PC-3 (cell line): ENCODE measurements at regions not wholly inside any gene's neighbourhood (a gene's known extent, or its start where the extent isn't known, plus 50 kb on each side); places are given as distances from the start of the nearest gene placed in this dataset.
A peak's percentile ranks its signal among the peaks of the same experiment; 100 is the strongest.

Experiments
- ATAC-seq: fragments of 200-7000 bp; cut with Tn5 transposase; 2 replicates; pipeline ENCODE4 v1.9.1; 2020; ENCODE audit warnings: mild to moderate bottlenecking, moderate library complexity
- BruUV-seq: library from RNA; stranded (reverse); fragments of 400-500 nt; replicated peaks from 2 replicates; lab custom pipeline; 2021; lab: Mats Ljungman, UMichigan
- CTCF ChIA-PET: fragments of 300-600 bp; sonication (Branson Sonifier 250); formaldehyde crosslinking; loops from one replicate; lab custom pipeline; 2022; ENCODE audit warnings: antibody characterized with exemption; lab: Charles Lee
- POLR2A ChIA-PET: fragments of 300-600 bp; sonication (Branson Sonifier 250); formaldehyde crosslinking; loops from one replicate; lab custom pipeline; 2022; ENCODE audit warnings: antibody characterized with exemption; ENCODE audit not compliant: unreplicated experiment; lab: Charles Lee
- DNase-seq: peaks from one replicate; pipeline ENCODE4 v3.0.0-alpha.2; 2015
- H2AFZ ChIP-seq: fragments of 300-600 bp; sonication (generic); 2 replicates; pipeline ENCODE4 v1.6.0; 2016; ENCODE audit warnings: antibody characterized with exemption, low read length
- H3F3A ChIP-seq: fragments of 300-600 bp; sonication (generic); one replicate; pipeline ENCODE4 v1.6.0; 2017; ENCODE audit warnings: antibody characterized with exemption, low read length, control low read depth, mild to moderate bottlenecking; ENCODE audit not compliant: unreplicated experiment
- H3K27ac ChIP-seq: fragments of 300-600 bp; sonication (generic); 2 replicates; pipeline ENCODE4 v1.5.1; 2016; ENCODE audit warnings: mild to moderate bottlenecking, low read length
- H3K27me3 ChIP-seq: fragments of 300-600 bp; sonication (generic); 2 replicates; pipeline ENCODE4 v1.6.1; 2016; ENCODE audit warnings: low read length, mixed read lengths
- H3K36me3 ChIP-seq: fragments of 300-600 bp; sonication (generic); 2 replicates; pipeline ENCODE4 v1.6.1; 2016; ENCODE audit warnings: low read depth, mixed run types, low read length, mixed read lengths
- H3K4me1 ChIP-seq: fragments of 300-600 bp; sonication (generic); 2 replicates; pipeline ENCODE4 v1.5.1; 2016; ENCODE audit warnings: low read length; ENCODE audit not compliant: insufficient read depth
- H3K4me2 ChIP-seq: fragments of 300-600 bp; sonication (generic); 2 replicates; pipeline ENCODE4 v1.6.0; 2016; ENCODE audit warnings: low read length
- H3K4me3 ChIP-seq: fragments of 300-600 bp; sonication (generic); 2 replicates; pipeline ENCODE4 v1.5.1; 2016; ENCODE audit warnings: mild to moderate bottlenecking, low read length, mixed read lengths
- H3K79me2 ChIP-seq: fragments of 300-600 bp; sonication (generic); 2 replicates; pipeline ENCODE4 v1.6.1; 2017; ENCODE audit warnings: low read length, mixed read lengths
- H3K9ac ChIP-seq: fragments of 300-600 bp; sonication (generic); 2 replicates; pipeline ENCODE4 v1.6.0; 2016; ENCODE audit warnings: mild to moderate bottlenecking, low read length
- H3K9me2 ChIP-seq: fragments of 300-600 bp; sonication (generic); replicated peaks from 2 replicates; pipeline ENCODE4 v1.6.1; 2016; ENCODE audit warnings: mixed run types, low read length, mixed read lengths
- H3K9me3 ChIP-seq: fragments of 300-600 bp; sonication (generic); 2 replicates; pipeline ENCODE4 v1.6.1; 2016; ENCODE audit warnings: low read length, mixed read lengths
- H4K20me1 ChIP-seq: fragments of 300-600 bp; sonication (generic); 2 replicates; pipeline ENCODE4 v1.6.1; 2016; ENCODE audit warnings: low read length, mixed read lengths
- CTCF ChIP-seq: fragments of 300-600 bp; sonication (generic); conservative IDR thresholded peaks from 2 replicates; pipeline ENCODE4 v1.5.1; 2017; ENCODE audit warnings: antibody characterized with exemption, low read depth, mild to moderate bottlenecking, low read length
- EZH2 ChIP-seq: fragments of 300-600 bp; sonication (generic); IDR thresholded peaks from one replicate; pipeline ENCODE4 v1.6.1; 2017; ENCODE audit warnings: antibody characterized with exemption, mild to moderate bottlenecking, low read length; ENCODE audit not compliant: unreplicated experiment
- EZH2phosphoT487 ChIP-seq: fragments of 300-600 bp; sonication (generic); IDR thresholded peaks from 2 replicates; pipeline ENCODE4 v1.6.1; 2018; ENCODE audit warnings: mild to moderate bottlenecking, antibody characterized with exemption, low read length, borderline replicate concordance
- intact Hi-C: fragments of 100-400 bp; cut with micrococcal nuclease; formaldehyde crosslinking; loops from 2 replicates; pipeline ENCODE4 v1.9.0; 2023

GRCh38 chr9:73573235-73573634 is 421.6 kb downstream of the ANXA1 start:
- H3K79me2 ChIP-seq, result no peaks in the 10 kb centered on the region
- no peaks in the 10 kb centered on the region for H3K9me2 ChIP-seq
- no peak overlapping the region for H3K4me2 ChIP-seq
- H3F3A ChIP-seq, result no peaks in the 10 kb centered on the region
- TF ChIP-seq EZH2phosphoT487, result no peak
- TF ChIP-seq EZH2, result no peak
- no peak for TF ChIP-seq CTCF
- H3K4me3 ChIP-seq, result no peak overlapping the region
- no peak overlapping the region for H2AFZ ChIP-seq
- no peak overlapping the region for H3K27ac ChIP-seq
- BruUV-seq, result no TSS peak
- H3K27me3 ChIP-seq, result no peaks in the 10 kb centered on the region
- intact Hi-C loops, result no loop called here
- ChIA-PET CTCF (no interaction called here), POLR2A (no interaction called here)
- H3K9ac ChIP-seq, result no peak overlapping the region
- H4K20me1 ChIP-seq, result no peaks in the 10 kb centered on the region
- ATAC-seq, result no peak
- no peaks in the 10 kb centered on the region for H3K4me1 ChIP-seq
- H3K36me3 ChIP-seq, result no peaks in the 10 kb centered on the region
- no peak for DNase-seq
- no peaks in the 10 kb centered on the region for H3K9me3 ChIP-seq

DNA sequence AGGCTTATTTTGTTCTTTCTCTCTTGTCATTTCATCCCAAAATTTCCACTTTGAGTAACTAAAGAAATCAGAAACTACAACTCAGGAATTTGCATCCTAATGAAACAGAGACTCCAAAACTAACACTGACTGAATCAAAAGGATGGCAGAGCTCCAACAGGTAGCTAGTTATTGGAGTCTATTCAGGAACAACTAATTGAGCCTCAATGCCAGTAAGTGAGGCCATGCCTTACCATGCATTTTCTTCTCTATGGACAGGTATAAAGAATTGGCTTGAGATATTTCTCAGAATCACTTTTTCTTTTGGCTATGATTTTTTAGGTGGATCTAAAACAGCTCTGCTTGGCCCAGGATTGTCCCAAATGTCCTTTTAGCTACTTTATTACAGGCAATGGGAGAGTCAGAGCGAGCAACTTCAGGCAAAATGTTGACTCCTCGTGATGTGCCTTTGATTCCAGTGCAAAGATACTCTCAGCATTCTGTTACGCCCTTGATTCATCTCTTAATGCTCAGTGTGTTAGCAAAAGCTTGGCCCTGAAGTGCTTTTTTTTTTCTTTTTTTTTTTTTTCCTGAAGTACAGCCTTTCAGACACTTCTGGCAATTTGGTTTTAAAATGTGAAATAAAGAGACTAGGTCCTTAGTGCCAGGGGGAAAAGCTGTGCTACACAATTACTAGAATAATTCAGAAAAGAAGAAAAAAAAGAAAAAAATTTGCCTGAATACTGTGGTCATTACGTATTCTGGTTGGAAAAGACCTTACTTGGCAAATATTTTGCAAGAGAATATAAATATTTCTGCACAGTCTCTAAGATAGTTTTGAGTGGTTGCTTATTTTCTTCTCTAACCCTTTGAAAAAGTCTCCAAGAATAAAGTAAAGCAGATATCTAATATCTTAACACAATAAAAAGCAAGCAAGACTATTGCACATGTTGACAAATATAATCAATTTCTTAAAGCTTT is 423.7 kb downstream of the ANXA1 start:
- H3K9ac ChIP-seq, result no peak overlapping the region
- no peaks in the 10 kb centered on the region for H3K79me2 ChIP-seq
- no peaks in the 10 kb centered on the region for H3K27me3 ChIP-seq
- ChIA-PET POLR2A (no interaction called here), CTCF (no interaction called here)
- DNase-seq, result no peak
- no peaks in the 10 kb centered on the region for H3F3A ChIP-seq
- BruUV-seq, result no TSS peak
- H4K20me1 ChIP-seq, result no peaks in the 10 kb centered on the region
- no peak for ATAC-seq
- no peaks in the 10 kb centered on the region for H3K36me3 ChIP-seq
- intact Hi-C loops, result no loop called here
- H3K4me3 ChIP-seq, result no peak overlapping the region
- no peaks in the 10 kb centered on the region for H3K9me3 ChIP-seq
- no peak for TF ChIP-seq EZH2phosphoT487
- TF ChIP-seq CTCF, result no peak
- no peak overlapping the region for H3K4me2 ChIP-seq
- H3K4me1 ChIP-seq, result no peaks in the 10 kb centered on the region
- H3K27ac ChIP-seq, result no peak overlapping the region
- no peaks in the 10 kb centered on the region for H3K9me2 ChIP-seq
- H2AFZ ChIP-seq, result no peak overlapping the region

DNA sequence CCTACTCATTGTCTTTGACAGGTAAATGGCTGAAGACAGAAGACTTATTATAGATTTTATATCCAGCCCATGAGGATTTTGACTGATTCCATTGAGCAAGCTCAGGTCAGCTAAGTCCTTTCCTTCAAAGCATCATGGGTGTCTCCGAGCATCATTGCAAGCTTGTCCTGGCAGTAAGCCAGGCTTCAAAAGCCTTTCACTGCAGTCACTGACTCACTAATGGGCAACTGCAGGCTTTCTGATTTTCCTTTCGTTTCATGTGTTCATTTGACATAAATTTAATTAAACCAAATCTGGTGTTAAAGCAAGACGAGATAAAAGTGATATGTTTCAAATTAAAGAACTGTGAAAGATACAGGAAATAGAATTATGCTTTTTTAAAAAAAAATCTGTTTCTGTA is 426.2 kb downstream of the ANXA1 start:
- no peaks in the 10 kb centered on the region for H3K4me1 ChIP-seq
- no peaks in the 10 kb centered on the region for H3K9me2 ChIP-seq
- no peaks in the 10 kb centered on the region for H3K79me2 ChIP-seq
- H3K9ac ChIP-seq, result no peak overlapping the region
- ATAC-seq (no peak), DNase-seq (peak; percentile 2)
- no peak overlapping the region for H3K4me2 ChIP-seq
- no peaks in the 10 kb centered on the region for H3K9me3 ChIP-seq
- no peak overlapping the region for H2AFZ ChIP-seq
- H3K27me3 ChIP-seq, result no peaks in the 10 kb centered on the region
- no peaks in the 10 kb centered on the region for H3K36me3 ChIP-seq
- intact Hi-C loops, result no loop called here
- no peak overlapping the region for H3K4me3 ChIP-seq
- POLR2A ChIA-PET, result no interaction called here
- no peak overlapping the region for H3K27ac ChIP-seq
- TF ChIP-seq EZH2phosphoT487 (no peak), EZH2 (no peak), CTCF (no peak)
- H3F3A ChIP-seq, result no peaks in the 10 kb centered on the region
- CTCF ChIA-PET, result no interaction called here
- no peaks in the 10 kb centered on the region for H4K20me1 ChIP-seq
- no TSS peak for BruUV-seq
